SK-N-SH (cell line): ENCODE measurements at regions not wholly inside any gene's neighbourhood (a gene's known extent, or its start where the extent isn't known, plus 50 kb on each side); places are given as distances from the start of the nearest gene placed in this dataset.

Experiments
- CTCF ChIP-seq: fragments of 200-600 bp; sonication (generic); IDR thresholded peaks from 2 replicates; pipeline ENCODE4 v1.6.1; 2017; ENCODE audit warnings: antibody characterized with exemption, mild to moderate bottlenecking, moderate library complexity
- EP300 ChIP-seq, 2 experiments: IDR thresholded peaks; 2 replicates each; pipeline versions ENCODE4 v1.4.0 to v1.6.1; 2012; ENCODE audit warnings: borderline replicate concordance in 1 of 2, low read depth in 1 of 2, low read length in 1 of 2
- FOXJ3 ChIP-seq: sonication (generic); formaldehyde crosslinking; IDR thresholded peaks from 2 replicates; pipeline ENCODE4 v1.5.1; 2020; ENCODE audit warnings: mild to moderate bottlenecking, missing genetic modification reagents
- GABPA ChIP-seq: IDR thresholded peaks from 2 replicates; pipeline ENCODE4 v1.4.0; 2012; ENCODE audit warnings: low read depth, mild to moderate bottlenecking
- MAX ChIP-seq: IDR thresholded peaks from 2 replicates; pipeline ENCODE4 v1.4.0; 2012; ENCODE audit warnings: low read depth
- NFIC ChIP-seq: IDR thresholded peaks from 2 replicates; pipeline ENCODE4 v1.4.0; 2012; ENCODE audit warnings: borderline replicate concordance
- POLR2AphosphoS5 ChIP-seq: IDR thresholded peaks from 2 replicates; pipeline ENCODE4 v1.6.1; 2012; ENCODE audit warnings: low read depth, low read length
- RCOR1 ChIP-seq: fragments of 150-350 bp; IDR thresholded peaks from 2 replicates; pipeline ENCODE4 v1.6.1; 2017; ENCODE audit warnings: antibody characterized with exemption, low read length
- RFX5 ChIP-seq: IDR thresholded peaks from 2 replicates; pipeline ENCODE4 v1.6.1; 2012; ENCODE audit warnings: mild to moderate bottlenecking, improper control_type of control experiment, low read length
- TAF1 ChIP-seq: IDR thresholded peaks from 2 replicates; pipeline ENCODE4 v1.6.1; 2012; ENCODE audit warnings: low read depth, mild to moderate bottlenecking, low read length, moderate library complexity, borderline replicate concordance
- ZBTB33 ChIP-seq: IDR thresholded peaks from 2 replicates; pipeline ENCODE4 v1.4.0; 2012; ENCODE audit warnings: low read depth, borderline replicate concordance

GRCh38 chr13:105135852-105136615 is 1399.4 kb downstream of the EFNB2 start:
- TF ChIP-seq EP300 (IDR thresholded peaks at IDR 0.05; ENCODE audit: borderline replicate concordance in 1 of 2, low read depth in 1 of 2, low read length in 1 of 2) (peak in 1 of 2 experiments; percentile 85; a peak in 2 of 4 replicates), CTCF (no peak), POLR2AphosphoS5 (no peak), MAX (no peak), TAF1 (no peak), NFIC (no peak), RFX5 (no peak), RCOR1 (peak; percentile 85), FOXJ3 (no peak), ZBTB33 (no peak), GABPA (no peak)
